H1 (cell line): ENCODE measurements at regions not wholly inside any gene's neighbourhood (a gene's known extent, or its start where the extent isn't known, plus 50 kb on each side); places are given as distances from the start of the nearest gene placed in this dataset.

ENCODE experiments used
- BRCA1 ChIP-seq: IDR thresholded peaks from 2 replicates; pipeline ENCODE4 v1.6.1; 2012; ENCODE audit warnings: low read depth, low read length, improper control_type of control experiment
- POU5F1 ChIP-seq: IDR thresholded peaks from 2 replicates; pipeline ENCODE4 v1.6.1; 2011; ENCODE audit warnings: low read depth, mild to moderate bottlenecking, low read length, moderate library complexity
- RFX5 ChIP-seq: IDR thresholded peaks from 2 replicates; pipeline ENCODE4 v1.6.1; 2011; ENCODE audit warnings: low read depth, low read length, improper control_type of control experiment, borderline replicate concordance
- SP1 ChIP-seq: IDR thresholded peaks from 2 replicates; pipeline ENCODE4 v1.6.1; 2011; ENCODE audit warnings: low read depth, low read length

DNA sequence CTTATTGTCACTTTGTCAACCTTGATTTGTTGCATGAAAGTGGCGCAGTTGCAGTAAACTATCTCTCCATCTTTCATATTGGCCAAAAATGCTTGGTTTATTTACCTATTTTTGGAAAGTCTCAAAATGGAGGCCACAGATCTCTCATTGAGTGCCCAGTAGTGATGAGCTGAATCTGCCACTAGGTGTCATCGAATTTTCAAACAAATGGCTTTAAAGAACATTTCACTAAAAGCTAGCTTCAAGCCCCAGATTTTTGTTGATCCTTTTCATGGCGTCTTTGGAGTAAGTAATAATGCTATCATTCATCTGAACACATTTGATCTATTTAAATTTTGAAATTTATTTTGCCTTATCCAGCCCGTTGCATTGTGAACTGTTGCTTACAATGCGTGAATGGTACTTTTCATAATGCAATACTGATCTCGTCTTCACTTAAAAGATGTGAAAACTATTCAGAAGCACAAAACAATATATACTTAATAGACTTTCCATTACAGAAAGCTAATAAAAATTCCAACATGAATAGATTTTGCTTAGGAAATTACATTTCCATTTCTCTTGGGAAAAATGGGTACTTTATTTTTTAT is 236.2 kb downstream of the DNAJB9 start (continued):
- TF ChIP-seq SP1 (no peak), POU5F1 (no peak), RFX5 (no peak), BRCA1 (no peak)
